HG03354 (cell line): ENCODE measurements at regions not wholly inside any gene's neighbourhood (a gene's known extent, or its start where the extent isn't known, plus 50 kb on each side); places are given as distances from the start of the nearest gene placed in this dataset.

ENCODE experiments used
- ATAC-seq: cut with Tn5 transposase; IDR thresholded peaks from one replicate; pipeline ENCODE4 v1.9.1; 2021; ENCODE audit warnings: mild to moderate bottlenecking; ENCODE audit not compliant: unreplicated experiment, poor library complexity, severe bottlenecking

GRCh38 chr15:85973584-85974347 is 105.9 kb upstream of the AGBL1 start:
- ATAC-seq = no peak

- no peak for ATAC-seq
Observed at GRCh38 chr15:85974348-85974705, 105.3 kb upstream of the AGBL1 start.

GRCh38 chr15:85974742-85975141 is 104.9 kb upstream of the AGBL1 start:
- no peak for ATAC-seq

DNA sequence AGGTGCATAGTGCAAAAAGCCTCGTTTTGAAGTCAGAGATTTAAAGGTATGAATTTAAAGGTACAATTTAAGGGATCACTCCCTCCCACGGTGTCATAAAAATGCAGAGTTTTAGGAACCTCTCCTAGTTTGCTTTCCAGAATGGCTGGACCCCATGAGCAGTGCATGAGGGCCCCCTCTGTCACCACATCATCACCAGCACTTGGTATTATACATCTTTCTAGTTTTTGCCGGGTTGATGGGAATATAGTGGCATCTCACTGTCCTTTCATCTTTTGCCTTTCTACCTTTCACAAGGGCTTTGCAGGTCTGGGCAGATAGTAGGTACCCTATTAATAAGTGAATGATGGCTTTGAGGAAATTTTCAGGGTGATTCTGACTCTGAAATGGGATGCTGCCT is 103.6 kb upstream of the AGBL1 start:
- ATAC-seq = no peak

DNA sequence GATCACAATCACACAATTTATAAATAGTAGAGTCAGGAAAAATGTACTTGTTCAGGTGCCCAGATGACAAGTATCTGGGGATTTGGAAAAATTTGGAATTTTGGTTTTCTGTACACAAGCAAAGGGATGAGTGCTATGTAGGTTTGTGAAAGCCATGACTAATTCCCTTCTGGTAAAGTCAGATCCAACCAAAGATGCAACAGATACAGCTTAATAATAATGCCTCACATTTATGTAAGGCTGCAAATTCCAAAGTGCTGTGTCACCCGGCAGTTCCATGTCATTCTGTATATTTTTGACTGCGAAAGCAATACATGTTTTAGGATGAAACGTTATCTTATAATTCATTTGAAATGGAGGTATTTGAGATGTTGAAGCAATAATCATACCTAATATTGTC is 102.7 kb upstream of the AGBL1 start:
- ATAC-seq = no peak

DNA sequence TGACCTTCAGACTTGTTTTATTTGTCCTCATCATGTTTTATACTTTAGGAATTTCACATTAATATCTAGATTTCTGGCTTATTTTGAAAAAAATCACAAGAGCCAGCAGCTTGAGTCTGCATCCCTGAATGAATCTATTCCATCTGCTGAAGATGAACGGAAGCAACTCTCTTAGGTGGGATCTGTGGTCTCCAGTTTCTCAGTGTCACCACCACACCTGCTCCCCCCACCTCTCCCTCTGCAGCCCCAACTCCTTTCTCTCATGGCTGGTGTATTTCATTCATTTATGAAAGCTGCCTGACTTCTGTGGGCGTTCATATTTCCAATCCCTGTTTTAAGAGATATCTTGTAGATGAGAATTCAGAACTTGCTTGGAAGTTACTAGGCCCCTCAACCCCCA is 102.1 kb upstream of the AGBL1 start:
- ATAC-seq = no peak

DNA sequence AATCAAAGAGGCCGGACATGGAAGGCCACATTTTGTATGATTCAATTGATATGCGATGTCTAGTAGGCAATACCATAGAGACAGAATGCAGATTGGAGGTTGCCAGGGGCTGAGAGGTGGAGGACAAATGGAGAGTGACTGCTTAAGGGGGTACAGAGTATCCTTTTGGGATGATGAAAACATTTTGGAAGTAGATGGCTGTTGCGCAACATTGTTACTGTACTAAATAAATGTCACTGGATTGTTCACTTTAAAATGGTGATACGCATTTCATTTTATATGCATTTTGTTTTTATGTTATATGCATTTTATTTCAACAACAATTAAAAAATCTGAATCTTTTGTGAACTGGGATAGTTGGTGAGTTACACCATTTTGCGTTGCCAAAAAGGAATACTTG is 99.7 kb upstream of the AGBL1 start:
- no peak for ATAC-seq

DNA sequence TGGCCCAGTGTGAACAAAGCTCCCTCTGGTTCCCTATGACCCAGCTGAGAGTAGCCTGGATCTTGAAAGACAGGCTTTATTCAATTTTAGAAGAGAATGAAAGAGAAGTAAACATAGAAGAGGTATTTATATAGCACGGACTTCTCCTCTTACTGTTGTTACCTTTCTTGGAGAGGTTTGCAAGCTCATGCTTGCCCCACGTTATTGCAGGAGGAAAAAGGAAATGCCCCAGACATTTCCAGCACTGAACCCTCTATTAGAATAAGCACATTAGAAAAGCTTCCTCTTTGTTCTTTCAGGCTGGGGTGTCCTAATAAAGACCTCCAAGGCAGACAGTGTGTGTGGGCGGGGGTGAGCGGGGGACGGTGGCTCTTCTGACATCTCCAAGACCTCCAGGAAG is 98.7 kb upstream of the AGBL1 start:
- ATAC-seq = no peak

DNA sequence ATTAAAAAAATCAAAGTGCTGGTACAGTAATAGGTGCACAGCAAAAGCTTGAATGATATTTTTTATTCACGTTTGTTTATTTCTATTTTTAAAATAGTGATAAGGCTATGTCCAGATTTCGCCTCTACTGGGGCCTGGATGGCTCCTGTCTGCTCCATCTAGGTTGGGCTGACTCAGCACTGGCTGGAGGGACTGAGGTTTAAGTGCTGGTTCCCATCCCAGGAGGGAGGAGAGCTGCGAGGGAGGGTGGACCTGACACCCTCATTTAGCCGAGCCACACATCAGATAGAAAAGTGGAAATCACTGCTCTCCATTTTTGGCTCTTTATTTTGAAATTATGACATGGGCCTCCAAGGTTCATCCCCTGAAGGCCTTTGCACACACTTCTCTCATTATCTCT is 95.4 kb upstream of the AGBL1 start:
- no peak for ATAC-seq

DNA sequence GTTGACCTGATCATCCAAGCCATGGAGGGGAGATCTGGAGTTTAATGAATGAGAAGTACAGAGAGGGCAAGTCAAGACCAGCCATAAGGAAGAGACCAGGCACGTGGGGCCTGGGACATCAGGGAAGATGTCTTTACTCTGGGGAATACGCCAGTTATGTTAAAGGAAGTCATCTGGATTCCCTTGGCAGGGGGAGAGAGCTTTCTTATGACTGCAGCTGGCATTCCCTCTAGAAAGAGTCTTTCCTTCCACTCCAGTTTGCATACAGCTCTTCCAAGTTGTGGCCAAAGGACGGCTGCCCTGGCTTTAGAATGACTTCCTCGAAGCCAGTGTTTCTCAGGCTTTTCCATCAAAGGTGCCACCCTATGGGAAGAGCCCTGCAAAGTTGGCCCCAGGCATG is 93.6 kb upstream of the AGBL1 start:
- no peak for ATAC-seq

DNA sequence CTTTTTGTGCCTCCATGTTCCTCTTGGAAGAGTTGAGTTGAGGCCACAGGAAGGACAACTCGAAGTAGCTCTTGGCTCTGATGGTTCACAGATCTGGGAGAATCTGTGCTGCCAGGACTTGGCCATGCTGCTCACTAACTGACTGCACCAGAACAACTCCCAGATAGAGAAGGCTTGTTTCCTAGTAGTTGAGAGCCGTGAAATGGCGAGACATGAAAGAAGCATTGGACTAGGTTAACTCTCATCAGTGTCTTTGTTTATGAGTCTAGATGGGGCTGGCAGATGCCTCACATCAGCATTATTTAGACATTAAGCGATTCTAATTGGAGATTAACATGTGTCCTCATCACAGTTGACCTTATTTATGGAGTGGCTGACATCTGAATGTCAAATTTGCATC is 92.9 kb upstream of the AGBL1 start:
- no peak for ATAC-seq

DNA sequence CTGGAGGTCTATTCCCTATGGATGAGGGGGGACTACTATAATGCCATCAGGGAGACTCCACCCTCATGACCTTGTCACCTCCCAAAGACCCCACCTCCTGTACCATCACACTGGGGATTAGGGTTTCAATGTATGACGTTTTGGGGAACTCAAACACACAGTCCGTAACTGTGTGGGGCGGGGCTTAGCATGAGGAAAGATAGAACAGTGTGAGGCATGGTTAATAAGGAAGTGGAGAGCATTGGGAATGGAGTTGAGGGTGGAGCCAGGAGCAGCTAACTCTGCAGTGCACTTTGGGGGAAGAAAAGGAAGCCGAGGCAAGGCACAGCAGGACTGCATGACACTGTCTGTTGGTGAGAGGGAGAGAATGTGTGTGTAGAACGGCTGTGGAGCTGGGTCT is 90.9 kb upstream of the AGBL1 start:
- ATAC-seq = no peak

- ATAC-seq = no peak
Observed at GRCh38 chr15:85992224-85992623, 87.4 kb upstream of the AGBL1 start.

- no peak for ATAC-seq
Observed at GRCh38 chr15:85993116-85993515, 86.6 kb upstream of the AGBL1 start.

DNA sequence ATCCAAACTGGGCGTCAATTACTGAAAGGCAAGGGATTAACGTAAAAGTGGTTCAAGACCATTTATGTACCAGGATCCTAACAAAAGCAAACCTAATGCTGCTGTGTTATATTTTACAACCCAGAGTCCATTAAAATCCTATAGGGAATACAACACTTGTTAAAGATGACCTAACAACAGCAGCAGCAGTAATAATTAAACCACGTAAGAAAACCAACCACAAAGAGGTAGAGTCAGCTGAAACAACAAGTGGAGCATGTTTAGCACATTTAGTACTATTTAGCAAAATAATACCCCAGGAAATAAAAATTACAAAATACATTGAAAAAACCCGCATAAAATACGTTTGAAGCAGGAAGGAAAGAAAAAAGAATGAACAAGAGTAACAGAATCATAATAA is 82.1 kb upstream of the AGBL1 start:
- ATAC-seq = no peak

DNA sequence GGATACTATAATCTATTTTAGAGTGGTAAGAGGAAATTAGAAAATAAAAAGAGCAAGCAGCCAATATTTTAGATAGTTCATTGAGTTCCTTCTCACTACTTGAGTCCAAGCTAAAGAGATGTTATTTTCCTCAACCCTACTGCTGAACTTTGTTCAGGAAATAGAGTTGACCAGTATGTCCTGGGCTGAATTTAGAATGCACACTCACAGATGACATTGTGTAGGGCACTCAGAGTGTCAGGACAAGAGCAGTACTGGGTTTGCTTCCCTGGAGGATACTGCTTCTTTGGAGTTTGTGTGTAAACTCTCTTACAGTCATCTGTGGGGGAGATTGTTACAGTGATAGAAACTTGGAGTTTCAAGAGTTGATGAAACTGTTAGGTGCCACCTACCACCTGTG is 80.0 kb upstream of the AGBL1 start:
- no peak for ATAC-seq

DNA sequence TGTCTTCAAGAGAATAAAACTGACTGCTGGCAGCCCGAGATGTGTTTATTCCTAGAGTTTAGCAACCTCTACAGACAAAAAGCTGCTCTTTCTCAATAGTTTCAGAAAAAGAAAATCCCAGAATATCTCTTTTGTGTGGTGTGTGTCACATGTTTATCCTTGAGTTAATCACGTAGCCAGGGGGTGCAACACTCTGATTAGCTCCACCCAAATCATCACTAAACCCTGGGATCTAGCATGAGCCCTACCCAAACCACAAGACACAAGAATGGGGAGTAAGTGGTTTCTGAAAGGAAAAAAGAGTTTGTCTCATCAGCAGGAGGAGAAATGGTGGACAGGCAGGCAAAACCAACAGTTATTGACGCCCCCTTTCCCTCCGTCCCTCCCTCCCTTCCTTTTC is 78.5 kb upstream of the AGBL1 start:
- no peak for ATAC-seq

DNA sequence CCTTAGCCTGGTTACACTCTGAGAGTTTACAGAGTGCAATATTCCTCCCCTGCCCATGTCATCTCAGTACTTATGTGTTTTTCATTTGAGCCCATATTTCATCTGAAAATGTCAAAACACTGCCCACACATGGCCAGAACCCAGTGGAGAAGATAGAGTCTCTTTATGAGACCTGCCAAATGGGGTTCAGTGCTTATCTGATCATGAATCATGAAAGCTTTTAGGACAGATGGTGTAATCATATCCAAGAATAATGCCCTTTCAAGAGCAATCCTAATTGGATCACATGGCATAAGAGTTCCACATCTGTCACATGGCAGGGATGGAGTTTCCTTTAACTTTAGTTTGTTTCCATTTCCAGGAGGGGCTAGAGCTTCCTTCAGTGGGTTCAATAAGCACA is 77.2 kb upstream of the AGBL1 start:
- ATAC-seq = no peak

DNA sequence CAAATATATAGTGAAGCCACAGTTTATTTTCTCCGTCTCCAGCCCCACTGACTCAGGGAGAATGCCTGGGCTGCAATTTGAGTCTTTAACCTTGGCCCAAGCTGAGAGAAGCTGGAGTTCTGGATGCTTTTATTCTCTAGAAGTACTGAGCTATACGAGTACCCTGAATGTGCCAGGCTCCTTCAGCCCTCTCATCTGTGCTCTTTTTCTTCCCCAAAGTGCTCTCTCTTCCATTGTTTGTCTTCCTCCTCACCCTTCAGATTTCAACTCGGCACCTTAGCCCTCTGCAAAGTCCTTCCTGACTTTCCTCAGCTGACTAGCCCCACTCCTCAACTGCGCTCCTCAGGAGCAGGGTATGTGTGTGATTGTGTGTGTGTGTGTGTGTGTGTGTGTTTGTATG is 75.6 kb upstream of the AGBL1 start:
- no peak for ATAC-seq

DNA sequence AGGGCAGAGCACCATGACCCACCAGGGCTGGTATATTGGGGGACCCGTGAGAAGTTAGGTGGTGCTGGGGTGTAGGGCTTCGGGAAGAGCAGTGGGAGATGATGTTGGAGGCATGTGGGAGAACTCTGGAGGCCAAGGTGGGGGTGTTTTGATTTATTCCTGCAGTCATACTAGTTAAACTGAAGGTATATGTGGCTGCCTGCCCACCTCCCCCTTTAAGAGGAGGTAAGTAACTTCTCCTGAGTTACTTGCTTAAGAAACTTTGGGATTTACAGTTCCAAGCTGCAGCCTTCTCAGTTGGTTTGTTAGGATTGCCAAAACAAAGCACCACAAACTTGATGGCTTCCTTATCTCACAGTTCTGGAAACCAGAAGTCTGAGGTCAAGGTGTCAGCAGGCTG is 73.1 kb upstream of the AGBL1 start:
- ATAC-seq = no peak

DNA sequence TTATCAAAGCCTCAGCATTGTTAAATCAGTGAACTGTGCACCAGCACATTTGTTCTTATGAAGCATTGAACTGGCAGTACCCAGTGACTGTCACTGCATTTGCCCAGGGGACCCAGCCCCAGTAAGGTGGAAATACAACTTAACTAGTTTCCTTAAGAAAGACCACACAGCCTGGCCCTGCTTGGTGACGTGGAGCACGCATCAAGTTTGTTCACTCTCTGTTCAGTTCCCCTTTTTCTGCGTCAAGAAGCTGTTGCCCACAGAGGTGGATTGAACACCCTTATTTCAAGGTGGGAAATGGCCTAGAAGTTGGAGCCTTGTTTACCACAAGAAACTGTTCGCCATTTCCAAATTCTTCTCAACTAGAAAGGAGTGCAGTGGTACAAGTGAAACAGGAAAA is 69.9 kb upstream of the AGBL1 start:
- no peak for ATAC-seq

- no peak for ATAC-seq
Observed at GRCh38 chr15:86010398-86010797, 69.3 kb upstream of the AGBL1 start.
